ENCODE measurements at regions not wholly inside any gene's neighbourhood (a gene's known extent, or its start where the extent isn't known, plus 50 kb on each side); places are given as distances from the start of the nearest gene placed in this dataset.

DNA sequence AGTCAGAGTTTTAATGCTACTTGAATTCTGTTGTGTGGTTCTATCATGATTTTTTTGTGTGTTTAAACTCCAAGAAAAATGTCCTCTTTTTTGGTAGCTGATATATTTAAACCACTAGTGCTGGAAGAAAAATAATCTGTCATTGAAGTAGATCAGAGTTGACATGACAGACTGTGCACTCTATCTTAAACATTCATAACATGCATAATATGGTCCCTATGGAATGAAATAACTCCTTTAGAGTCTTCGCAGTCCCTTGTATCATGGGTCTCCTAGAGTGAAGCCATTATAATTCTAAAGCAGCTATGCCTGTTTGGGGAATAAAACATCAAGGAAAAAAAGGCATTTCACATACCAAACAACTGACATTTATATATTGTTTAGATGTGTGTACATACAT lies 282.7 kb upstream of the CITED2 start:
- DNase-seq (ENCODE audit: low read depth) = no peak

DNA sequence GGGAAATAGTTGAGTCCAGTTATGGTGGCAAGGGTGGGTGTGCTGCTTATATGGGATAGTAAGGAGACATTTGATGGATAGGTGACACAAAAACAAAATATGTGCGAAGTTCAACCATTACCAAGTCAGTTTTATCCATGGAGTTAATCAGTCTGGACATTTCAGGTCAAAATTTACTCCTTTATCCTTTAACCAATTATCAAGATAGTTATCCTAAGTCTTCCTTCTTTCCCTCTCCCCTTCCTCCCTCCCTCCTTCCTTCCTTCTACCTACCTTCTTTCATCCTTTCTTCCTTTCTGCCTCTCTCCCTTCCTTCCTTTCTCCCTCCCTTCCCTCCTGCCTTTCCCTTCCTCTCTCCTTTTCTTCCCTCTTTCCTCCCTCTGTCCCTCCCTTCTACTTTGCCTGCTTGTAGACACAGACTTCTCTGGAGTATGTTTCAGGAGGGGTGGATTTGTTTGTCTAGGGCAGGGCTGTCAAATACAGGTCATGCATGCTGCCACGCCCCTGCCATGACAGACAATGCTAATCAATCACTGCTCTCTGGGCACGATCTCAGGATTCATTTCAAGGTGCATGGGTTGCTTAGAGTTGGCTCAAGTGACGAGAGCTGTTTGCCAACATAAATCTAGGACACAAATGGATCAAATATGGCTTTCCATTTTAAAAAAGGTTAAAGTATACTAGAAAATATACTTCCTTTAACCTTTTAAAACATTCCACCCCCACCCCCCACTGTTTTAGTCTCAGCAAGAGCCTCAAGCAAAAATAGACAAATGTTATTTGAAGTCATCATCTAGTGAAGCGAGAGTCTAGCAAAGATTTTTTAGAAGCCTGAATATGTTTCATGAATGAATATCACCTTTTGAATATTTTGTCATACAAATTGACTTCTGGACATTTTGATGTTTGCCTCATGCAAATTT lies 281.6 kb upstream of the CITED2 start:
- DNase-seq (ENCODE audit: low read depth) = no peak

- DNase-seq (ENCODE audit: low read depth) = no peak
Observed at GRCh38 chr6:139654888-139655782, 280.7 kb upstream of the CITED2 start.

DNA sequence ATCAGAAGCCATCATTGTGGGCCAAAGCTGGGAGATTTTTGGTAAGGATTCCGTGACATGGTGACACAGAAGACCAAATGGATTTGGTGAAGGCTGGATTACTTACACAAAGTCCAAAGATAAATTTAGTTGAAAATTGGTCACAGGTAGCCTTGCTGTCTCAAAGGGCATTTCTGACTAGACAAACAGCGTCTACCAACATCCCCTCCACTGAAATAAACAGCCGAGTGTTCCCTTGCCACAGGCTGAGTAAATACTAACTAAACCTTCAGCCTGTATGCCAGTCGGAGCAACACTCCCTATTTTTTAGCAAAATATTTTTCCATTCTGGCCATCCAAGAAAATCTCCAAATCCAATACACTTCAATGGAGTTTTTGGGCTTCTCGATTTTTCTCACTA lies 279.9 kb upstream of the CITED2 start:
- no peak for DNase-seq (ENCODE audit: low read depth)

DNA sequence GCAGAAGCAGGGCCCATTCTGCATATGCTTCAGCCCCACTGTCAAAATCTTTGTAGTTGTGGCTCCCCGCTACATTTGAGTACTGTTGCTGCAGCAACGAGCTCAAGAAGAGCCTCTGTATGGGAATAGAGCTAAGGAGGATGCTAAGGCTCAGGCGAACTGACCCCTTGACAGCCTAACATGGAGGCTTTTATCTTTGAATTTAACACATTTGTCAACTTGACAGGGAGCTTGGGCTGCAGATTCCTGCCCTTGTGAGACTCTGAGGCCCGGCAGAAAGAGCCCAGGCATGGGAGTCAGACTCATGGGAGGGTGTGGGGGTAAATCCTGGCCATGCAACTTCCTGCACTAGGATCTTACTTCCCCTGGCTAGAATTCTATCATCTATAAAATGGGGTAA lies 278.7 kb upstream of the CITED2 start:
- DNase-seq (ENCODE audit: low read depth) = no peak

DNA sequence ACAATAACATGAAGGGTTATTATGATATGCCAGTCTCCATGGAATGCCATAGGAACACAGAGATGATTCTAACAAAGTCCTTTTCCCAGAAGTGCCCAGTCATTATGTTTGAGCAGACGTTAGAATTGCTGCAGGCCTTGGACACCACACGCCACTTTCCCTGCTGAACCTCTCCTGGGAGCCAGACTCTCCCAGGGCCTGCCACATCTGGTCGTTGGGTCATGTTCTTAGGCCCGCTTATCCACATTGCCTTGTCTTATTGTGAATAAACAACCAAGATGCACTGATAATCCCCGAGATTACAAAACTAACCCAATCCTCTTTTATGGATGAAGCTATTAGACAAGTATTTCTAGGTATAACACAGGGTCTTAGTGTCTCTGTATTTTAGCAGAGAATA lies 276.5 kb upstream of the CITED2 start:
- no peak for DNase-seq (ENCODE audit: low read depth)

DNA sequence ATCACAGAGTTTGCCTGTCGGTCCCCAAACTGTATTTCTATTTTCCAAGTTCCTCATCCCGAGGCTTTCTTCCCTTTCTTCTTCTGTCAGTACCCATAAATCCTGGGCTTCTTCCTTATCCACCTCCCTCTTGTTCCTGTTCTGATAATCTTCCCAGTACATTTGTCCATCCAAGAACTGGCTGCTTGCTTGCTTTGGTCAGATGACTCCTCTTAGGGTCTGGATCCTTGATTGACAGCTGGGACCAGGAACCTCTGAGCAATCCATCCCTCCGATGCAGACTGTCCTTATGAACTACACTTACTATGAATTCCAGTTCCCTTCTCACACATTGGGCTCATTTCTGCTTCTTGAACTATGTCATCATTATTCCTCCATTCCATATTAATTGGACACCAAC lies 275.3 kb upstream of the CITED2 start:
- no peak for DNase-seq (ENCODE audit: low read depth)

DNA sequence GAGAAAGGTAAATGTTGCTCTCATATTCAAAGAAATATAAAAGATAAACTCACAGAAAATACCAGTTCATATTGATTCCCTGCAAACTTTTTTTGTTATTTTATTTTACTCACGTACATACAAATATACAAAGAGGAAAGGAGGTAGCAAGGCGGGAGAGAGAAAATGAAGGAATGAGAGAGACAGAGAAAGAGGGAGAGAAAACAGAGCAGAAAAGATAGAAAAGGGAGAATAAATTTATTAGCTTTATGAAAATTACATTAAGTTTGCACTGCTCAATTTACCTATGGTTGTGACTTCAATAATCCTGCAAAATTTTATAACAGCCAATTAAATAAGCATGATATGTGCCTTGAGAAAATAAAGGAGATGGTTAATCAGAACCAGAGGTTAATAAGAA lies 274.7 kb upstream of the CITED2 start:
- no peak for DNase-seq (ENCODE audit: low read depth)

DNA sequence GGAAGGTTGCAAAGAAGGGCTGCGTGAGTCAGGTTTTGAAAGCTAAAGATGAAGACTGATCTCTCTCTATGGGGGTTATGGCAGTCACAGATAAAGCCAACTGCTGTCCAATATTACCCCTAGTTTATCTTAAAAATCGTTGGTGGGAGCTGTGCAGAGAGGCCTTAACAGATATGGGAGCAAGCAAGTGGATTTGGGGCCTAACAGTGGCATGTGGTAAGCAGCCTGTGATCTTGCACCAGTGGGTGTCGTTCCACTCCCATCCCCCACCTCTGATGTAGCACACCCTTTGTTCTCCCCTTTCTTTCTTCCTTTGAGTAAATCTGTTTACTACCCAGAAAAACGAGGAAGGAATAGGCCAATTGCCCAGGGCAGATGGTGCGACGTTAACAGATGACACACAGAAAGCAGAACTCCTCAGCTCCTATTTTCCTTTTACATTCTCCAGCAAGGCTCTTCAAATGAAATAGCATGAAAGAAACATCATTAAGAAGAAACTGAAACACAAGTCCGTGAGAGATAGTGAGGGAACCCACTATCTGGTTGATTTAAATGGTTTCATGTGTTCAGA lies 274.1 kb upstream of the CITED2 start:
- DNase-seq (ENCODE audit: low read depth) = no peak

DNA sequence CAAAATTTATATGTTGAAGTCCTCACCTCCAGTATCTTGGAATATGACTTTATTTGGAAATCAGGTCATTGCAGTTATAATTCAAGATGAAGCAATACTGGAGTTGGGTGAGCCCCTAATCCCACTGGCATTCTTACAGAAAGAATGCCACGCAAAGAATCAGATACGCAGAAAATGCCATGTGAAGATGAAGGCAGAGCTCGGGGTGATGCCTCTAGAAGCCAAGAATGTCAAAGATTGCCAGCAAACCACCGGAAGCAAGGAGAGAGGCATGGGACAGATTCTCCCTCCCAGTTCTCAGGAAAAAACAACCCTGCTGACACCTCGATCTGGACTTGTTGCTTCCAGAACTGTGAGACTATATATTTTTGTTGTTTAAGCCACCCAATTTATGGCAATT lies 273.4 kb upstream of the CITED2 start:
- no peak for DNase-seq (ENCODE audit: low read depth)

DNA sequence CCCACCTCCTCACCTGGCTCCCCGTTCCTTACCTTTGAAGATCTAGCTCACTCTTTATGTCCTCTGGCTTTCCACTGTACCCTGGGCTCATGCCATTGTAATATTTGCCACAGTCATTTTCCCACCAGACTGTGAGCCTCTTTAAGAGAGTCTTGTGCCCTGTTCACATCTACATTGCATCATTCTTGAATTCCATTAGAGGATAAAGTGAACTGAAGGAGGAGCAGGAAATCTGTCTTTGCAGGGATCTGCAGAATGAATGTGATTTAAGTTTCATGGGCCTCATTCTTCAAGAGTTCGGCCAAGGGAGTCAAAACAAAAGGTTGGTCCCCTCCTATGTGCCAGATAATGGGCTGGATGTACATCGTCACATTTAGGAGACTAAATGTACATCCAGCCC lies 272.6 kb upstream of the CITED2 start:
- DNase-seq (ENCODE audit: low read depth) = no peak

DNA sequence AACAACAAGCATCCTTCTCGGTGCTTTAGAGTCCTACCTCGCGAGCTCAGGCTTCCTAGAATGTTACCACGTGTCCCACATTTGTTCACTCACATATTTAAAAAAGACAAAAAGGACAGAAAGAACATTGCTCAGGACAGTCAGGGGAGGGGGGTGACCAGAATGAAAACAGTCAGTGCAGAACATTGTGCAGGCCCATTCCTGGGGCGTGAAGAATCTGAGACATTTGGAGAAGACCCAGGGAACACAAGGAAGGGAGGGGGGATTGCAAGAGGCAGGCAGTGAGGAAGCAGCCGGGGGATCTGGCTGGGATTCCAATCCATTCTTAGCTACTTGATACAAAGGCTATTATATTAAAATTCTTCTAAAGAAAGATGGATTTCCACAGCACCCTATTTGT lies 270.4 kb upstream of the CITED2 start:
- DNase-seq (ENCODE audit: low read depth) = no peak

- DNase-seq (ENCODE audit: low read depth) = no peak
Observed at GRCh38 chr6:139643986-139644385, 269.5 kb upstream of the CITED2 start.

DNA sequence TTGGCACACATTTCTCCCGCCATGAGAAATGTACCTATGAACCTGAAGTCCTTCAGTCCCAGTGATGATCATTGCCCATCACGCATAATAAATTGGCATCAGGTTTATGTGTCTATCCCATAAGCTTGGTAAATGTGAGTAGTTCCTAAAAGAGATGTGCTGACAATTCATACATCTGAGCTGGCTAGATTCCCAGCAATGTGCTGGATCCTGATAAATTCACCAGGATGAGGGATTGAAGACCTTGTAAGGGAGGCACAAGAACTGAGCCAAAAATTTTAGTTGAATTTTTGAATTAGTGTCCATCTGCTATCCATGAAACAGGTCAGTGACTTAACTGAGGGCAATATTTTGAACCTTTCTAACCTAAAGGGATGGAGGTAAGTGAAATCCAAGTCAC lies 267.9 kb upstream of the CITED2 start:
- DNase-seq (ENCODE audit: low read depth) = no peak

DNA sequence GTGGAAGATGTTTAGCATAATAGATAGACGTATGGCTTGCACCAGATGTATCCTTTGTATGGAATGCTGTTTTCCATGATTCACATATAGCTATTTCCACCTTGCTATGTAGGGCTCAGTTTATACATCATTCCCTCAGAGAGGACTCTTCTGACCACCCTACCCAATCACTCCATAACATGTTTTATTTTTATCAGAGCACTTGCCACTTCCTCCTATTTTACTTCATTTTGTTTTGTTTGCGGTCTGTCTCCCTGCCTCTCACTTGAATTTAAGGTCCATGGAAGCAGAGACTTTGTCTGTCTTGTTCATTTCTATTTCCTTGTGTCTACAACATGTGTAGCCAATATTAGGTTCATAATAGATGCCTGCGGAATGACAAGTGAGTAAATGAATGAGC lies 266.9 kb upstream of the CITED2 start:
- DNase-seq (ENCODE audit: low read depth) = no peak

- DNase-seq (ENCODE audit: low read depth) = no peak
Observed at GRCh38 chr6:139640921-139641320, 266.5 kb upstream of the CITED2 start.

- no peak for DNase-seq (ENCODE audit: low read depth)
Observed at GRCh38 chr6:139640448-139640847, 266.0 kb upstream of the CITED2 start.

DNA sequence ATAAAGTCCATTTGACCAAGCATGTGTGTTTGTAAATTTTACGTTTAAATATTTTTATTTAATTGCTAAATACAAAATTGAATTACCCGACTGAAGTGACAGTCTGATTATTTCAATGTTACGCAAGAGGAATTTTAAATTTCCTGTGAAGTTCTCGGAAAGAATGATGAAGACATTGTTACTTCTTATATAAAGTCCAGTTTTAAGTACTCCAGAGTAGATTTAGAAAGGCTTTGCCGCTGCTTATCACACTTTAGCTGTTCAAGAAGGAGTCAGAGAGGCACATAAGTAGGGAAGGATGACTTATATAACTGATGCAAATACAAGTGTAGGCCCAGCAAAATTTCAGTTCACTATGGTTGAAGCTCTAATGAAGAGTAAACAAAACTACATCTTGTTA lies 265.1 kb upstream of the CITED2 start:
- no peak for DNase-seq (ENCODE audit: low read depth)

- DNase-seq (ENCODE audit: low read depth) = no peak
Observed at GRCh38 chr6:139638179-139638941, 263.9 kb upstream of the CITED2 start.

DNA sequence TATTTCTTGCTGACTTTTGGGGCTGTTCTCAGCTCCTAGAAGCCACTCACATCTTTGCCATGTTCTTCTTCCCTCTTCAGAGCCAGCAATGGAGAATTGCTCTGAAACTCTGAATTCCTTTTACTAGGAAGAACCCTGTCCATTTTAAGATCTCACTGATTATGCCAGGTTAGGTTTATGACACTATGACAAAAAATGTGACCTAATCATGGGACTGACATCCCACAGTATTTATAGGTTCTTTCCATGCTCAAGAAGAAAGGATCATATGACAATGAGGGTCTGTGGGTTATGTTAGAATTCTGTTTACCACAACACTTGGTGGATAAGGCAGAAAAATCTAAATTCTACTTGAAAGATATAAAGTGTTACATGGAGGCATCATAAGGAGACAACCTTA lies 263.3 kb upstream of the CITED2 start:
- DNase-seq (ENCODE audit: low read depth) = no peak

DNA sequence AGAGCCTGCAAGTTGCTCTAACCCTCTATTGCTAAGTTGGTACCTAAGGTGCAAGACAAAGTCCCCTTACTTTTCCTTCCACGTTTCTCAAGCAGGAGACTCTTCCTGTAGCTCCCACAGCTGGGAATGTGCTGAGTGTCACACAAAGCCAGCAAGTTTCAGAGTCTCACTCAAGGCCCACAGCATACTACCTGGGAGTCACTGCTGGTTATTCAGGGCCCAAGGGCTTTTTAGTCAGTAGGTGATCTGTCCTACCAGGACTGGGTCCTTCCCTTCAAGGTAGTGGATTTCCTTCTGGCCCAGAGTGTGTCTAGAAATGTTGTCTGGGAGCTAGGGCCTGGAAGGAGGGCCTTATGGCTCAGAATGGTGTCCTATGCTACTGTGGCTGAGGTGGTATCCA lies 261.9 kb upstream of the CITED2 start:
- no peak for DNase-seq (ENCODE audit: low read depth)
